ENCODE measurements at regions not wholly inside any gene's neighbourhood (a gene's known extent, or its start where the extent isn't known, plus 50 kb on each side); places are given as distances from the start of the nearest gene placed in this dataset.

GRCh38 chr11:87432022-87432421 lies 394.3 kb downstream of the TMEM135 start:
- H3K27me3 ChIP-seq = no peaks in the 10 kb centered on the region
- no peak overlapping the region for H3K4me3 ChIP-seq
- TF ChIP-seq, protein P1, sequence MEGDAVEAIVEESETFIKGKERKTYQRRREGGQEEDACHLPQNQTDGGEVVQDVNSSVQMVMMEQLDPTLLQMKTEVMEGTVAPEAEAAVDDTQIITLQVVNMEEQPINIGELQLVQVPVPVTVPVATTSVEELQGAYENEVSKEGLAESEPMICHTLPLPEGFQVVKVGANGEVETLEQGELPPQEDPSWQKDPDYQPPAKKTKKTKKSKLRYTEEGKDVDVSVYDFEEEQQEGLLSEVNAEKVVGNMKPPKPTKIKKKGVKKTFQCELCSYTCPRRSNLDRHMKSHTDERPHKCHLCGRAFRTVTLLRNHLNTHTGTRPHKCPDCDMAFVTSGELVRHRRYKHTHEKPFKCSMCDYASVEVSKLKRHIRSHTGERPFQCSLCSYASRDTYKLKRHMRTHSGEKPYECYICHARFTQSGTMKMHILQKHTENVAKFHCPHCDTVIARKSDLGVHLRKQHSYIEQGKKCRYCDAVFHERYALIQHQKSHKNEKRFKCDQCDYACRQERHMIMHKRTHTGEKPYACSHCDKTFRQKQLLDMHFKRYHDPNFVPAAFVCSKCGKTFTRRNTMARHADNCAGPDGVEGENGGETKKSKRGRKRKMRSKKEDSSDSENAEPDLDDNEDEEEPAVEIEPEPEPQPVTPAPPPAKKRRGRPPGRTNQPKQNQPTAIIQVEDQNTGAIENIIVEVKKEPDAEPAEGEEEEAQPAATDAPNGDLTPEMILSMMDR (IDR thresholded peaks at IDR 0.05) = no peak
- TF ChIP-seq POLR2A (IDR thresholded peaks at IDR 0.05) (no peak), POLR2AphosphoS5 (IDR thresholded peaks at IDR 0.05) (no peak), EP300 (IDR thresholded peaks at IDR 0.05) (no peak)
- WGBS, 2 donors (ENCODE audit: low coverage in 1 of 2) = 34 to 44% methylated on average over 3 to 4 of the region's 4 CpGs
- H3K27ac ChIP-seq = no peak overlapping the region
- no peaks in the 10 kb centered on the region for H3K9me3 ChIP-seq
- H3K4me1 ChIP-seq = no peaks in the 10 kb centered on the region
- H3K36me3 ChIP-seq = no peaks in the 10 kb centered on the region
- ATAC-seq = peak; percentile 19

DNA sequence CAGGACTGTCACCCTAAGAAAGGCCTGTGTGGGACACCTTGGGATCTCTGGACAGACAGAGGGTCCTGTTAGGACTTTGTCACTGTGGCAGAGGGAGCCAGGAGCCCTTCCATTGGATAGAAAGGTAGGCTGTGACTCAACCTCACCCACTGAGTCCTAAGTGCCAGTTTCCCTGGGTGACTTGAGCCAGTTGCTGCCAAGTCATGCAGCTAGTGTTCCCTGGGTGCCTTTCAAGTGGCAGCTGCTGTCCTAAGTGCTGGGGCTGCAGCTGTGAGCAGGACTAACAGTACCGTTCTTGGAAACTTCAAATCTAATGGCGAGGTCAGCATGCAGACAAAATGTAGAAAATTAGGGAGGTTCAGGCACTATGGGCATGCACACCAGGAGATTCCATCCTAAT lies 393.7 kb downstream of the TMEM135 start:
- Histone ChIP-seq H3K9me3 (no peaks in the 10 kb centered on the region), H3K27ac (no peak overlapping the region), H3K27me3 (no peaks in the 10 kb centered on the region), H3K36me3 (no peaks in the 10 kb centered on the region), H3K4me3 (no peak overlapping the region), H3K4me1 (no peaks in the 10 kb centered on the region)
- 100% methylated on average over 1 to 2 of the region's 2 CpGs for WGBS, 2 donors (ENCODE audit: low coverage in 1 of 2)
- TF ChIP-seq POLR2AphosphoS5 (IDR thresholded peaks at IDR 0.05) (no peak), EP300 (IDR thresholded peaks at IDR 0.05) (no peak), POLR2A (IDR thresholded peaks at IDR 0.05) (no peak)
- TF ChIP-seq, protein P1 (IDR thresholded peaks at IDR 0.05) = no peak
- no peak for ATAC-seq

GRCh38 chr11:87430821-87431220 lies 393.1 kb downstream of the TMEM135 start:
- 78 to 81% methylated on average over 2 to 3 of the region's 3 CpGs for WGBS, 2 donors (ENCODE audit: low coverage in 1 of 2)
- no peaks in the 10 kb centered on the region for H3K27me3 ChIP-seq
- no peak overlapping the region for H3K27ac ChIP-seq
- no peak for ATAC-seq
- H3K36me3 ChIP-seq = no peaks in the 10 kb centered on the region
- TF ChIP-seq POLR2AphosphoS5 (IDR thresholded peaks at IDR 0.05) (no peak), POLR2A (IDR thresholded peaks at IDR 0.05) (no peak)
- TF ChIP-seq, protein P1 (IDR thresholded peaks at IDR 0.05) = no peak
- no peak overlapping the region for H3K4me3 ChIP-seq
- no peaks in the 10 kb centered on the region for H3K4me1 ChIP-seq
- H3K9me3 ChIP-seq = no peaks in the 10 kb centered on the region

DNA sequence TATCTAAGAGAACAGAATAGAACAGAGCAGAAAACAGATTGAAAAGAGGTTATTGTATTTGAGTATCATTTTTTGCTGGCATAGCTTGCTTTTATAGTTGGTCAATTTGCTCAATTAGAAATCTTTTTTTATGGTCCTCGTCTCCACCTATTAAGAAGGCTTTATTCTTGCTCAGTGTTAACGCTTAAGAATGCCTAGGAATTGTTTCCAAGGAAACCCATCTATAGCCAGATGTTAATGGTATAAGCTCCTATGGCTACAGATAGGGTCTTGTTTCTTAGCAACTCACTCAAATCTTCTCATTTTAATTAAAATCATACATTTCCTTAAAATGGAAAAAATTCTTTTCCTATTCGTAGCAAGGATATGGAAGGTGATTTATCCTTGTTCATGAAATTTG lies 392.3 kb downstream of the TMEM135 start:
- no peaks in the 10 kb centered on the region for H3K27me3 ChIP-seq
- H3K36me3 ChIP-seq = no peaks in the 10 kb centered on the region
- H3K27ac ChIP-seq = no peak overlapping the region
- H3K4me3 ChIP-seq = no peak overlapping the region
- no peak for TF ChIP-seq POLR2AphosphoS5 (IDR thresholded peaks at IDR 0.05)
- no peak for TF ChIP-seq EP300 (IDR thresholded peaks at IDR 0.05)
- TF ChIP-seq, protein P1 (IDR thresholded peaks at IDR 0.05) = no peak
- TF ChIP-seq POLR2A (IDR thresholded peaks at IDR 0.05) = no peak
- no peak for ATAC-seq
- WGBS, 2 donors (ENCODE audit: low coverage in 1 of 2) = 82 to 90% methylated on average over 3 of the region's 3 CpGs
- no peaks in the 10 kb centered on the region for H3K9me3 ChIP-seq
- H3K4me1 ChIP-seq = no peaks in the 10 kb centered on the region

GRCh38 chr11:87428266-87428665 lies 390.5 kb downstream of the TMEM135 start:
- Histone ChIP-seq H3K27ac (no peak overlapping the region), H3K9me3 (no peaks in the 10 kb centered on the region), H3K4me1 (no peaks in the 10 kb centered on the region), H3K27me3 (no peaks in the 10 kb centered on the region), H3K4me3 (no peak overlapping the region), H3K36me3 (no peaks in the 10 kb centered on the region)
- no peak for ATAC-seq
- TF ChIP-seq POLR2A (IDR thresholded peaks at IDR 0.05) (no peak), EP300 (IDR thresholded peaks at IDR 0.05) (no peak), POLR2AphosphoS5 (IDR thresholded peaks at IDR 0.05) (no peak)
- TF ChIP-seq, protein P1 (IDR thresholded peaks at IDR 0.05) = no peak
- WGBS, 2 donors (ENCODE audit: low coverage in 1 of 2) = 56 to 67% methylated on average over 1 of the region's 1 CpG

All from gastroesophageal sphincter (tissue), 4 donors.